SW 1271 (cell line): ENCODE measurements at regions not wholly inside any gene's neighbourhood (a gene's known extent, or its start where the extent isn't known, plus 50 kb on each side); places are given as distances from the start of the nearest gene placed in this dataset.

ENCODE experiments used
- DNase-seq, 2 experiments: peaks; one replicate each; lab custom pipeline; 2025; lab: John Stamatoyannopoulos, UW

GRCh38 chr5:56482363-56482762, 249.2 kb upstream of the ANKRD55 start:
- no peak for DNase-seq

DNA sequence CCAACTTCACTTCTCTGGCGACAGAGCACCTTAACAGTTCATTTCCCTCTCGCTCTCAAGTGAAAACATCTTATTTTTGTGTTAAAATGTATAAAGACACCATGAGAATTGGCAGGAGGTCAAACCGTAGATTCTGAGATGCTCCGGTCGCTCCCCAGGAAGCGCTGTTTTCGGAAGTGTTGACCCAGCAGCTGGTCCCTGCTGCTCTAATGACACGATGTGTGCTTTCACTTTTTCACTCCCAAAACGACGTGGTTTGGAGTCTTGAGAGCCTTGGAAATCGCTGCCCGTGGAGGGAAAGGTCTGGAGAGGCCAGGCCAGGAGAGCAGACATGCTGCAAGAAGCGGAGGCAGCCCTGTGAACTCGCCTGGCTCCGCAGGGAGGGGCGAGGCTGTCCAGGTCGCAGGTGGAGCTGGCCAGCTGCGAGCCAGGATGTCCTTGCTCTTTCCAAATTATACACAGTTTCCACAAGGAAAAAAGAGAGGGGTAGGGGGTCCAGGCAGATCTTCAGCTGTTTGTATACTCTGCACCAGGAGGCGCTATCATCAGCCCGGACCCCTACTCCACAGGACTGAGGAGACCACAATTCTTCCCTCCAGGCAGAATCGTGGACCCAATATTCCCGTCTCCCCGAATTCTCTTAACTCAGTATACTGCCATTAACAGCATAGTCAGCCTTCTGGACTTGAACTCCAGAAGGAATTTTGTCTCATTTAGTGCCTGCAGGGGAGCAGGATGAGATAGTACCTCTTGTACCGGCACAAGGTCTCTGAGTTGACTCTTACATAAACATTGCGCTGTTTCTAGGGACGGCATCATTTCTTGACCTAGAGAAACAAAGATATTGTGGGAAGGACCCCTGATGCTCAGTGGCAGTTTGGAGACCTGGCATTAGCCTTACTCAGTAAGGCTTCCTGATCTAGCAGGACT, 248.6 kb upstream of the ANKRD55 start:
- no peak for DNase-seq

DNA sequence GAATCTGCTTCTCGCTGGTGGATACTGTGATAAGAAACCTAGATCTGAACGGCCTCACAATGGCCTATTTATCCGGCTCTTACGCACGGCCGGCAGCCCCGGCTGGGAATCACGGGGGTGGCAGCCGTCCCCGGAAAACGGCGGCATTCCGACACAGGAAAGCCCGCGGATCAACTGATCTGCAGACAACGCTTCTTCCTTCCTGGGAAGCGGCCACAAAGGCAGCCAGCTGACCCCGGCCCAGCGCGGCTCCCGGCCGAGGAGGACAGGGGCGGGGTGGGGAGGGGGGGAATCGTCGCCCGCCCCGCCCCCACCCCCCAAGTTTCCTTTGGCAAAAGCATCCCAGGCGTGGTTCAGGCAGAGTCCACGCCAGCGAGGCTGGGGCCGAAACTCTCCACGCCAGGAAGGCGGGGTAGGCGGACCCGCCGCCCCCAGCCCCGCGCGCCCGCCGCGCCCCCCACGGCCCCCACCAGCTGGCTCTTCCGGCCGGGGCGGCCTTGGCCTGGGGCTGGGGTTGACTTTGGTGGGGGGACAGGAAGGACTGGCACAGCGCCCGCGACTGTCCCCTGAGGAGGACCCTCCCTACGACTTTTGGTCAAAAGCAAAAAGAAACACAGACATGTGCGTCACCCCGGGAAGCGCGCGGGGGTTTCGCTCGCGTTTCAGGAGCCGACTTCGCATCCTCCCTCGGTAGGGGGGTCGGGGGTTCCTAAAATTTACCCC, 247.7 kb upstream of the ANKRD55 start:
- no peak for DNase-seq

- DNase-seq = no peak
Observed at GRCh38 chr5:56480078-56480704, 247.1 kb upstream of the ANKRD55 start.

GRCh38 chr5:56479696-56480077, 246.6 kb upstream of the ANKRD55 start:
- no peak for DNase-seq

DNA sequence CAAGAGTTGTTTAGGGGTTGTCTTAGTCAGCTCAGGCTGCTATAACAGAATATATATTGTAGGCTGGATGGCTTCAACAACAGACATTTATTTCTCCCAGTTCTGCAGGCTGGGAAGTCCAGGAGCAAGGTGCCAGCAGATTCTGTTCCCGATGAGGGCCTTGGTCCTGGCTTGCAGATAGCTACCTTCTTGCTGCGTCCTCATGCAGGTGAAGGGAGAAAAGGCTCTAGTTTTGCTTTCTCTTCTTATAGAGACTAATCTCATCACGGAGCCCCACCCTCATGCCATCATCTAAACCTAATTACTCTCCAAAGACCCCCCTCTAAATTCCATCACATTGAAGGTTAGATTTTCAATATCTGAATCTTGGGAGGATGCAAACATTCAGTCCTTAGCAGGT, 246.0 kb upstream of the ANKRD55 start:
- DNase-seq = no peak

- DNase-seq = no peak
Observed at GRCh38 chr5:56478062-56478461, 244.9 kb upstream of the ANKRD55 start.

DNA sequence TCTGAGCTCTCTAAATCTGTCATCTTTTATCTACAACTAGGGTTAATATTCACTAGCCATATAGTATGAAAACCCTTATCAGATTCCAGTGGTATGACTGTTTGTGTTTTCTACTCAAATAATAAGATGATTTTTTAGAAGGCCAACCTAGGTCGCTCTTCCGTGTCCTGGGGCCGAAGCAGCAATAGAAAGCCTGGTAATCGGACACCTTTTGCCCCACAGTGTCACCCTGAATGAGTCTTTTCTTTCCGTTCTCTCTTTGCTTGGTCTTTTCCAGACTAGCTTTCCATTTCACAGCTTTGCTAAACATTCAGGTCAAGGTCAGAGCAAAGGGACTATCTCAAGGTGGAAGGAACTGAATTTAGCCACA, 243.3 kb upstream of the ANKRD55 start:
- no peak for DNase-seq

GRCh38 chr5:56475689-56476486, 242.8 kb upstream of the ANKRD55 start:
- DNase-seq = no peak

DNA sequence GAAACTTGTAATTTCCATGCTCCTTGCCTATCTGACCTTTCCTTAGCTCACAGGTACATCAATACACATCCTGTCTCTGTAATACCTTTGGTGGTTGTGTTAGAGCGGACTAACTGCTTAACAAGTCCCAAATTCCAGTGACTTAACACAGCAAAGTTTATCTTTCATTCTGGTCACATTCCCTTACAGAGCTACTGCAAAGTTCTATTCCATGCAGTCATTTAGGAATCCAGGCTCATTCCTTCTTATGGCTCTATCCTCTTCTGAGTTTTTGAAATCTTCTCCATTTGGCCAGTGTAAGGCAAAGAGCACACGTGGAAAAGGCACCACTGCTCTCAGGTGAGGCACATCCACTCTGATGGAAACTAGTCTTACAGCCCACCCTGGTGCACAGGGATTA, 238.6 kb upstream of the ANKRD55 start:
- no peak for DNase-seq

DNA sequence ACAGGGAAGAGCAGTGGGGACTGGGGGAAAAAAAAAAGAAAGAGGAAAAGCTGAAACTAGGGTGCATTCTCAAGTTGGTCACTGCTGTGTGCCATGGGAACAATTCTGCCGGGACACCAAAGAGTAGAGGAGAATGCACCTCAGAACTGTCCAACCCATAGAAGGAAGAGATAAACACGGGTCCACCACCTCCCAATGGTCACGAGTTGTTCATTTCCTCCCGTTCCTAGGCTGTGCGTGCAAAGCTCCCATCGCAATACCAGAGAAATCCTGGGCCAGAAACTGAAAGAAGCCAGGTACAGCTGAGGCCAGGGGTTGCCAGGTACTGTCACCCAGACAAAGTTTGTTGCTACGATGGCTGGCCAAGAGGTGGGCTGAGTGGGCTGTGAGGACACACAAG, 236.9 kb upstream of the ANKRD55 start:
- DNase-seq = no peak

GRCh38 chr5:56468277-56468676, 235.1 kb upstream of the ANKRD55 start:
- DNase-seq = no peak

GRCh38 chr5:56467176-56467717, 234.1 kb upstream of the ANKRD55 start:
- no peak for DNase-seq

- DNase-seq = no peak
Observed at GRCh38 chr5:56466136-56466816, 233.1 kb upstream of the ANKRD55 start.

DNA sequence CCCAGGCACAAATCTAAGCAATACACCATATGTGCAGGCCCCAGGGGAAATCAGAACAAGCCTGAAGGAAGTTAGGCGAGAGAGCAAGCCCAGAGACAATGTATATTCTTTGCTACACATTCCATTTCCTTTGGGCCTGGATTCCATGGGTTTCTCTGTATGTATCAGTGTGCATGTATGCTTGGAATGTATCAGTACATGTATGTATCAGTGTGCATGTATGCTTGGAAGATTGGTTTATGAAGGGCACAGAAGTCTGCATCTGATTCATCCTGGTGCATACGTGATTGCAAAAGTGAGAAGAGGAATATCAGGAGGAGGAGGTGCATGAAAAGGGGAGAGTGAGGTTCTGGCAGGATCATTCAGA, 232.6 kb upstream of the ANKRD55 start:
- no peak for DNase-seq

DNA sequence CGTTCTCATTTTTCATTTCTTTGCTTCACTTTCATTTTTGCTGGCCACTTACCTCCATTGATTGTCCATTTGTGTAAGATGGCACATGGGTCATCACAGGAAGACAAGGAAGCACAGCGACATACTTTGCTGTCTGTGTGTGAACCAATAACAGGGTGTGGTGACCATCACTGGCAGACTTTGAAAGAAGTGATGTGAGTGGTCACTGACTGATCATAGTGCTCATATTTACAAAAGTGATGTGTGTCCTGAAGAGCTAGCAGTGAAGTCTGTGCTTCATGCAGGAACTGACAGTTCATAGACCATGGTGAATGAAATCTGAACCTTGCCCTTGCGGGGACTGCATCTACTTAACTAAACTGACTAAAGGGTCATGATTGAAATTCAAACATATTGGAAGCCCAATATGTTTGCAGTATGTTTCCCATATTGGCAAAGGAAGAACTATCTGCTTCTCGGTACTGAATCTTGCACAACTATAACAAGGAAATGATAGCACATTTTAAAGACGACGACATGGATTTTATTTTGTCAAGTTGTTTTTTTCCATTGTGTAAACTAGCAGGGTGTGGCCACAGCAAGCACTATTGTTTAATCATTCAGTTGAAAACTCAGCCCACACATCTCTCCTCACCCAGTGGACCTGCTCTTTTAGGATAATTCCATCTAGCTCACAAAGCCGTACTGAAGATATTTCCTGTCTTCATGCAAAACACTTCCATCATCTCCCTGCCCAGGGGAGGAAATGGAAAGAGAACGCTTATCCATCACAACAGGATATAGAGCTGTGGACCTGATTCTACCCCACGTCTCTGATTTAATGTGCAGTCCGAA, 232.0 kb upstream of the ANKRD55 start:
- DNase-seq = no peak

GRCh38 chr5:56463944-56464571, 230.9 kb upstream of the ANKRD55 start:
- no peak for DNase-seq

GRCh38 chr5:56461584-56461983, 228.5 kb upstream of the ANKRD55 start:
- no peak for DNase-seq

DNA sequence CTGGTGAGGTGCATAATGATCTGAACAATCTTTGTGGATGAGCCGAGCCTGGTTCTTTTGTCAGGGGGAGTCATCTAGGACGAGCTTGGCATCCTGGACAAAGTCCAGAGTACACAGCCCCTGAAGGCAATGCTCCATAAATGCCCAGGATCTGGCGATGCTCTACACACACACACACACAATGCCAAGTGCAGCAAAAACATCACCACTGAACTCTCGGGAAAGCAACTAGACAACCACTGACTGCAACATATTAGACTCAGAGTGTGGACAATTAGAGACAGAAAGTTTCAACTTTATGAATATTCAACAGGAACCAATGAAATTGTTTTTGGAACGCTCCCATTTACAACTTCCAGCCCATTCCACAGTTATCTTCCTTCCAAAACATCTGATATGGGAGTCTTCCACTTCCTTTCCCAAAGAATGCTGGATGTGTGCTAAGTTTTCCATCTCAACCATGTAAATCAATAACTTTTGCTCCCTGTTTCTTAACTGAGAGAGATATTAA, 227.6 kb upstream of the ANKRD55 start:
- DNase-seq = no peak

DNA sequence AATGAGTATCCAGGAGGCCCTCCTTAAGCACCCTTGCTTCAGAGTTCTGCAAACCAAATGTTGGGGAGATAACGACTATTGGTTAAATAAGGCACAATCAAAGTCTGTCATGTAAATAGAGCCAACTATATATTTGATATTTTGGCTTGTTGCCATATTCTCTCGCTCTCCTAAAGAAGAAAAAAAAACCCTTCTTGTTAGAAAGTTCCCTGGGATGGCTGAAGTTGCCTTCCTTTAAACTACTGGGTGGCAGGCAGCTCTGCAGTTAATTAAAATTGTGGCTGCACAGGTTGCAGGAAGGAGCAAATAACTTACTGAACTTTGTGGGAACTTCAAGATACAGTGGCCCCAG, 227.0 kb upstream of the ANKRD55 start:
- DNase-seq = no peak
